ENCODE measurements at regions not wholly inside any gene's neighbourhood (a gene's known extent, or its start where the extent isn't known, plus 50 kb on each side); places are given as distances from the start of the nearest gene placed in this dataset.
A peak's percentile ranks its signal among the peaks of the same experiment; 100 is the strongest.

- no peak for DNase-seq (ENCODE audit: low read depth in 2 of 2)
Measured at GRCh38 chr4:180706766-180707165, 1536.4 kb upstream of the TENM3 start.

- DNase-seq (ENCODE audit: low read depth in 2 of 2): peak in 1 of 2 experiments; percentile 5
Measured at GRCh38 chr4:180710628-180711337, 1532.4 kb upstream of the TENM3 start.

DNA sequence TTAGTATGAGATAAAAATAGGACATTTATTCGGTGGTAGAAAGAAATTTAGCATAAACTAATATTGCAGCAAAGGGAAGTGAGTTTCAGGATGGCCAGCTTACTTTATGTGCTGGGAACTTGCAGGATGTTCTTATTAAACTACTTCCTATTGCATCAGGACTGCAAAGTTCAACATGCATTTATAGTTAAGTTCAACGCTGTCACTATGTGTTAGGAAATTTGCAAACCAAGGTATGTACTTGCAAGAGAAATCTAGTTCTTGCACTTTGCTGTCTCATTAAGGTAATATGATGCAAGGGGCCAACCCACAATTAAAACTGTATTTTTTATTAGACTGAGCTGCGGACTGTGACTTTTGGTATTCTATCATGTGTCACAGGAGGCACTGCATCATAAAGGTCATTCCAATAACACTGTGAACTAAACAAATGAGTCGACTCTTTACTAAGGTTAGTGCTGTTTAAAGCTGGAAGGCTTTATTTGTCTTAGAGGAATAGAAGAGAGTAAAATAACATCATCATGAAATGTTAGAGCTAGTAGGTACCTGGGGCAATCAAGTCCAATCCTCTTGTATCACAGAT, 1525.7 kb upstream of the TENM3 start:
- DNase-seq (ENCODE audit: low read depth in 2 of 2): peak in 1 of 2 experiments; percentile 2

GRCh38 chr4:180721356-180721755, 1521.8 kb upstream of the TENM3 start:
- DNase-seq (ENCODE audit: low read depth in 2 of 2): no peak

DNA sequence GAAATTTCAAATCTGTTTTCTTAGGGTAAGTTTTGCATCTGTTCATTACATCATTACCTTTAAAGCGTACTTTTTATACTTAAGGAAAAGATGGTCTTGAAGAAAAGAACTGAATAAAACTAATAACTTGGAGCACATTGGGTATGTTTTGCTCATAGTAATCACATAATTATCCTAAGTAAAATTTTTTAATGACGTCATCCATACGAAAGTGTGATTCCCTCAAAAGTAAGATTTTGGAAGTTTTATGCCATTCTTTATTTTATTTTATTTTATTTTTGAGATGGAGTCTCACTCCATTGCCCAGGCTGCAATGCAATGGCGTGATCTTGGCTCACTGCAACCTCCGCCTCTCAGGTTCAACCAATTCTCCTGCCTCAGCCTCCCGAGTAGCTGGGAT, 1516.6 kb upstream of the TENM3 start:
- no peak for DNase-seq (ENCODE audit: low read depth in 2 of 2)

GRCh38 chr4:180727478-180727877, 1515.7 kb upstream of the TENM3 start:
- DNase-seq (ENCODE audit: low read depth in 2 of 2): no peak

DNA sequence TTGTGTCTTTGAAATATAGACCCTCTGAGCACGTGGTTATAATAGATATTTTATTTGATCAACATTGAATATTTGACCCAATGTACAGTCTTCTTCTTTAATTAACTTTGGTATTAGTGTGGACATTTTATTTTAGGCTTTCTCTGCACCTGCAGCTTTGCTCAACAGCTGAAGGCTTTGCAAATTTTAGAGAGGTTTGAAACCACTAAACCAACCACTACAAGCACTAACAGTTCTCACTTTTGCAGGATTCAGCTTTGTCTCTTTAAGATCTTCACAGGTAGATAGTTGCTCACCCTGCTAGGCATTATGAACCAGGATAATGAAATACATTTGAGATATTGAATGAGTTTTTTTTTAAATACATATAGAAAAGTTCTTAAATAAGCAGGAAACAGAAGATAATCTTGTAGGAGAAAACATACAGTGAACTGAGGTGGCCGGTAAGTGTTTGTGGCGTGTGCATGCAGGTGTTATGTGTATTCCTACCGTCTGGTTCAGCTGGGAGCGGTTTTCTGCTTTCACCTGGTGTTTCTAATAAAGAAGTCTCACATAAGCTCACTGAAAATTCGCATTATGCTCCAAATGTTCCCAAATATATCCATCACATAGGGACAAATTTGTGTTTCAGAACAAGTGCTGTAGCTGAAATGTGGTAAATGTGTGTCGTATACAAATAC, 1508.3 kb upstream of the TENM3 start:
- no peak for DNase-seq (ENCODE audit: low read depth in 2 of 2)

GRCh38 chr4:180741703-180742102, 1501.5 kb upstream of the TENM3 start:
- DNase-seq (ENCODE audit: low read depth in 2 of 2): no peak

- DNase-seq (ENCODE audit: low read depth in 2 of 2): no peak
Measured at GRCh38 chr4:180745019-180745418, 1498.2 kb upstream of the TENM3 start.

GRCh38 chr4:180751009-180751408, 1492.2 kb upstream of the TENM3 start:
- DNase-seq (ENCODE audit: low read depth in 2 of 2): no peak

GRCh38 chr4:180757927-180758326, 1485.3 kb upstream of the TENM3 start:
- no peak for DNase-seq (ENCODE audit: low read depth in 2 of 2)

GRCh38 chr4:180766045-180766444, 1477.2 kb upstream of the TENM3 start:
- no peak for DNase-seq (ENCODE audit: low read depth in 2 of 2)

GRCh38 chr4:180766944-180767729, 1476.1 kb upstream of the TENM3 start:
- DNase-seq (ENCODE audit: low read depth in 2 of 2): no peak

DNA sequence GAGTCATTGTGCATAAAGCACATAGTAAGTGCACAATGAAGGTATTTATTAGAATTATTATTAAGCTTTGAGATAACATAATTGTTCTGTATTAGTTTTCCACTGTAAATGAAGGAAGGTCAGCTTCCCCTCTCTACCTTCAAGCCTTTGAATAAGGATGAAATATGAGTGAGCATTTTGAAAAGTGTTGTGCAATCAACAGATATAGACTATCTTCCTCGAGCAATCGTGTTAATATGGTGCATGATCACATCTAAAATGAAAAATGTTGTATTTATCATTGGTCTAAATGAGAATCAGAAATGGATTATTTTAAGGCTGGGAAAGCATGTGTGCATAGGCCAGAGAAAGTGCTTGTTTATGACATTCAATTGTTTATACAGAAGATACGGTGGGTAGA, 1474.6 kb upstream of the TENM3 start:
- no peak for DNase-seq (ENCODE audit: low read depth in 2 of 2)

- DNase-seq (ENCODE audit: low read depth in 2 of 2): no peak
Measured at GRCh38 chr4:180769791-180770190, 1473.4 kb upstream of the TENM3 start.

GRCh38 chr4:180770265-180770664, 1472.9 kb upstream of the TENM3 start:
- no peak for DNase-seq (ENCODE audit: low read depth in 2 of 2)

DNA sequence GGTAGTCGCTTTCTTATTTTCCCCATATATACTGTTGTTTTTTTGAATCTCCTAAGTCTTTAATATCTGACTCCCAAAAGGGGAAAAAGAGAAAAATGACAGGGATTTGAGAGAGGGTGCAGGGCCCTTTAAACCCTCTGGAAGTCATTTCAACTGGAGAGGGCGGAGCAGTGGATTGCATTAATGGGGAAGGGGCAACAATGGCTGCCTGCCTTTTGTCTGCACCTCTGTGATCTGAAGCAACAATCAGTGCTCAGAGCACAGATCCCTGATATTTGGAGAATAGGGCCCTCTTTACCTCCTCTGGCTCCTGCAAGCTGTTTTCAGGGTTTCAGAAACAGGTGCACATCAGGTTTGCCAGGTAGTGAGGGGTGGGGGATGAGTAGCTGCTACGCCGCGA, 1458.3 kb upstream of the TENM3 start:
- DNase-seq (ENCODE audit: low read depth in 2 of 2): no peak

GRCh38 chr4:180788729-180789128, 1454.5 kb upstream of the TENM3 start:
- no peak for DNase-seq (ENCODE audit: low read depth in 2 of 2)

- no peak for DNase-seq (ENCODE audit: low read depth in 2 of 2)
Measured at GRCh38 chr4:180789929-180790328, 1453.3 kb upstream of the TENM3 start.

DNA sequence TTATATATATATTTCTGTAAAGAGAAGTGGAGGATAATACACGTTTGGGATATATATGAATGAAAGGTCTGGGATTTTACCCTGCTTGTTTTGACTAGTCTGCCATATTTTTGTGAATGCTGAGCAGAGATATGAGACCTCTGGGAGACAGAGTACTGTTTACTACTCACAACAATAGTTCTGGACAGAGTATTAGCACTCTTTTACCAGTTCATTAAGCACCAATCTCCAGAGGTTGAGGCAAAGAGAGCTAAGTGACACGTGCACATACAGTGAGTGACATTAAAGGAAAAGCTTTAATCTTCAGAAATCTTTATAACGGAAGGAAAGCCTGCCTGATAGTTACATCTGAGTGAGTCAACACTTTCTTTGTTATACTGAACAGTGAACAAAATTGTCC, 1452.7 kb upstream of the TENM3 start:
- DNase-seq (ENCODE audit: low read depth in 2 of 2): no peak

GRCh38 chr4:180792541-180792940, 1450.7 kb upstream of the TENM3 start:
- DNase-seq (ENCODE audit: low read depth in 2 of 2): no peak

DNA sequence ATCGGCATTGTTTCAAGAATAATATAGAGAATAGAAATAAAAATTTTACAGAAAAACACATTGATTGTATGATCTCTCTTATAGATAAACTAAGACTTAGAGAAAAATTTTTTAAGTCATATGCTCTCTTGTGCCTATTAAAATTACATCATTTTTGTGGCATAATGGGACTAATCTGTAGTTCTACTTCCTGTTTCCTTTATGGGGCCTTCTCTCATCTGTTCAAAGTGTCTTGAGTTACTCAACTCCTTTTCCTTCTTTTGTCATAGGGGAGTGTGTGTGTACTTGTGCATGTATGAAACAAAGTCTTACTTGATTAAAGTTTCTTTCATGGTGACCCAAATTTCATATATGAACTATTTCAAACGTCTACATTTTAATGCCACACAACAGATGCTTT, 1448.9 kb upstream of the TENM3 start:
- DNase-seq (ENCODE audit: low read depth in 2 of 2): no peak
